ENCODE measurements at regions not wholly inside any gene's neighbourhood (a gene's known extent, or its start where the extent isn't known, plus 50 kb on each side); places are given as distances from the start of the nearest gene placed in this dataset.

DNA sequence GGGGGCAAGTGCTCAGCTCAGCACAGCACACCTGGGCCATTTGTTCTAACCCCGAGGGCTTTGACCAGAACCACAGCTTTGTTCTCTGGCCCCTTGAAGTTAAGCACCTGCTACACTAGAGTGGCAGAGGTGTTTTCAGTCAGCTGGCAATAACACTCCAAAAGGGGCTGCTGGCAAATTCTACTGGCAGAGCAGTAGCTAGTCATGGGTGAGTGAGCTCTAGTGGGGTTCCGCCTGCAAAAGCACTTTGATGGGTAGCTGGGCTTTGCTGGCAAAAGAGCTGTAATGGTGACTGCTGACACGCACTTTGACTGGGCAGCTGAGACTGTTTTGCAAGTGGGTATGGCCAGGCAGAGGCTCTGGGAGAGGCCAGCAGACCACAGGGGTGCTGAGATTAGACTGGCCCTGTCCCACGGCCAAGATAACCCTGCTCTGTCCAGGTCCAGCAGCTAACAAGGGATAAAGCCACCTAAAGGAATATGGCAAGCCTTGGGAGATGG, 65.2 kb upstream of the TENT5D start:
- Histone ChIP-seq H3K9me2 (ENCODE audit: insufficient read depth, low read length) (no peaks in the 10 kb centered on the region), H3K36me3 (ENCODE audit: insufficient read depth, low read length) (no peaks in the 10 kb centered on the region), H3K4me3 (ENCODE audit: low read depth, low read length, poor library complexity, severe bottlenecking) (no peak overlapping the region), H3K4me1 (ENCODE audit: insufficient read depth, low read length, poor library complexity, severe bottlenecking) (no peaks in the 10 kb centered on the region), H4K20me1 (ENCODE audit: insufficient read depth, low read length) (no peaks in the 10 kb centered on the region), H3K9me3 (ENCODE audit: low read length) (no peaks in the 10 kb centered on the region), H2AFZ (ENCODE audit: low read length) (no peak overlapping the region), H3K4me2 (ENCODE audit: low read length) (no peak overlapping the region), H3K27ac (ENCODE audit: low read depth, low read length, poor library complexity, severe bottlenecking) (no peak overlapping the region), H3K79me2 (ENCODE audit: insufficient read depth, low read depth, low read length) (no peaks in the 10 kb centered on the region)
- intact Hi-C loops (cut with micrococcal nuclease; ENCODE audit: unreplicated experiment), result no loop called here
- TF ChIP-seq, protein P1, sequence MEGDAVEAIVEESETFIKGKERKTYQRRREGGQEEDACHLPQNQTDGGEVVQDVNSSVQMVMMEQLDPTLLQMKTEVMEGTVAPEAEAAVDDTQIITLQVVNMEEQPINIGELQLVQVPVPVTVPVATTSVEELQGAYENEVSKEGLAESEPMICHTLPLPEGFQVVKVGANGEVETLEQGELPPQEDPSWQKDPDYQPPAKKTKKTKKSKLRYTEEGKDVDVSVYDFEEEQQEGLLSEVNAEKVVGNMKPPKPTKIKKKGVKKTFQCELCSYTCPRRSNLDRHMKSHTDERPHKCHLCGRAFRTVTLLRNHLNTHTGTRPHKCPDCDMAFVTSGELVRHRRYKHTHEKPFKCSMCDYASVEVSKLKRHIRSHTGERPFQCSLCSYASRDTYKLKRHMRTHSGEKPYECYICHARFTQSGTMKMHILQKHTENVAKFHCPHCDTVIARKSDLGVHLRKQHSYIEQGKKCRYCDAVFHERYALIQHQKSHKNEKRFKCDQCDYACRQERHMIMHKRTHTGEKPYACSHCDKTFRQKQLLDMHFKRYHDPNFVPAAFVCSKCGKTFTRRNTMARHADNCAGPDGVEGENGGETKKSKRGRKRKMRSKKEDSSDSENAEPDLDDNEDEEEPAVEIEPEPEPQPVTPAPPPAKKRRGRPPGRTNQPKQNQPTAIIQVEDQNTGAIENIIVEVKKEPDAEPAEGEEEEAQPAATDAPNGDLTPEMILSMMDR (conservative IDR thresholded peaks at IDR 0.05; ENCODE audit: low read length), result no peak
- TF ChIP-seq EZH2phosphoT487 (IDR thresholded peaks at IDR 0.05; ENCODE audit: borderline replicate concordance, low read depth, low read length), result no peak
- BruUV-seq (replicated peaks), result no TSS peak
- ChIA-PET POLR2A (no interaction called here), CTCF (ENCODE audit: unreplicated experiment) (no interaction called here)
- DNase-seq (ENCODE audit: low spot score), result no peak
